HEK293 (cell line): ENCODE measurements at regions not wholly inside any gene's neighbourhood (a gene's known extent, or its start where the extent isn't known, plus 50 kb on each side); places are given as distances from the start of the nearest gene placed in this dataset.

Experiments
- CTCF ChIA-PET: fragments of 350-600 bp; formaldehyde crosslinking; extraction: SDS; loops from one replicate; lab custom pipeline; 2021; ENCODE audit warnings: antibody characterized with exemption; lab: Yijun Ruan, JAX
- POLR2A ChIA-PET: fragments of 300-600 bp; formaldehyde crosslinking; extraction: SDS; loops from one replicate; lab custom pipeline; 2020; ENCODE audit warnings: antibody characterized with exemption, inconsistent platforms; lab: Yijun Ruan, JAX
- H3K27ac ChIP-seq: fragments of 200-500 bp; sonication (Bioruptor generic); 2 replicates; pipeline ENCODE4 v1.5.1; 2014; ENCODE audit warnings: low read depth, low read length, control low read depth, inconsistent platforms; ENCODE audit errors: extremely low read depth
- H3K36me3 ChIP-seq, 2 experiments: fragments of 200-500 bp in 1 of 2; sonication (Bioruptor generic) in 1 of 2; 1 replicate in 1 of 2; 2 replicates in 1 of 2; pipeline ENCODE4 v1.5.1; 2014 to 2017; ENCODE audit warnings: inconsistent platforms in 2 of 2, low read length in 2 of 2; ENCODE audit not compliant: control insufficient read depth in 2 of 2, insufficient read depth in 1 of 2
- H3K4me1 ChIP-seq: fragments of 200-500 bp; sonication (Bioruptor generic); 2 replicates; pipeline ENCODE4 v1.5.1; 2014; ENCODE audit warnings: mild to moderate bottlenecking, low read length, inconsistent platforms; ENCODE audit not compliant: control insufficient read depth, insufficient read depth
- H3K4me3 ChIP-seq: 2 replicates; pipeline ENCODE4 v1.5.1; 2011; ENCODE audit warnings: low read depth, mild to moderate bottlenecking, control low read depth, low read length, moderate library complexity
- H3K9me3 ChIP-seq: fragments of 200-500 bp; sonication (Bioruptor generic); 2 replicates; pipeline ENCODE4 v1.5.1; 2014; ENCODE audit warnings: low read depth, low read length, inconsistent platforms; ENCODE audit not compliant: control insufficient read depth, insufficient read depth
- OVOL3 ChIP-seq: fragments of 450-650 bp; formaldehyde crosslinking; IDR thresholded peaks from 2 replicates; pipeline ENCODE4 v1.5.1; 2016; ENCODE audit warnings: missing biosample characterization, missing genetic modification characterization
- PRDM6 ChIP-seq: fragments of 450-650 bp; formaldehyde crosslinking; IDR thresholded peaks from 2 replicates; pipeline ENCODE4 v1.5.1; 2017; ENCODE audit warnings: missing biosample characterization, missing genetic modification characterization
- SCRT2 ChIP-seq: fragments of 450-650 bp; formaldehyde crosslinking; IDR thresholded peaks from 2 replicates; pipeline ENCODE4 v1.5.1; 2016; ENCODE audit warnings: missing biosample characterization, missing genetic modification characterization
- TSHZ1 ChIP-seq: fragments of 450-650 bp; formaldehyde crosslinking; IDR thresholded peaks from 2 replicates; pipeline ENCODE4 v1.5.1; 2016; ENCODE audit warnings: missing biosample characterization, missing genetic modification characterization, borderline replicate concordance
- ZBTB49 ChIP-seq: fragments of 450-650 bp; formaldehyde crosslinking; IDR thresholded peaks from 2 replicates; pipeline ENCODE4 v1.5.1; 2016; ENCODE audit warnings: missing biosample characterization, missing genetic modification characterization, low read depth
- ZNF202 ChIP-seq: fragments of 450-650 bp; formaldehyde crosslinking; IDR thresholded peaks from 2 replicates; pipeline ENCODE4 v1.5.1; 2016; ENCODE audit warnings: missing biosample characterization, missing genetic modification characterization, borderline replicate concordance
- ZNF24 ChIP-seq: fragments of 450-650 bp; formaldehyde crosslinking; IDR thresholded peaks from 2 replicates; pipeline ENCODE4 v1.5.1; 2016; ENCODE audit warnings: missing biosample characterization, missing genetic modification characterization
- ZNF529 ChIP-seq: fragments of 450-650 bp; formaldehyde crosslinking; IDR thresholded peaks from 2 replicates; pipeline ENCODE4 v1.5.1; 2017; ENCODE audit warnings: missing genetic modification characterization, missing biosample characterization; ENCODE audit not compliant: insufficient replicate concordance
- ZNF544 ChIP-seq: fragments of 450-650 bp; formaldehyde crosslinking; IDR thresholded peaks from 2 replicates; pipeline ENCODE4 v1.5.0; 2017; ENCODE audit warnings: missing biosample characterization, missing genetic modification characterization
- ZNF555 ChIP-seq: fragments of 450-650 bp; formaldehyde crosslinking; conservative IDR thresholded peaks from 2 replicates; pipeline ENCODE4 v1.5.1; 2017; ENCODE audit warnings: missing biosample characterization, mild to moderate bottlenecking, missing genetic modification characterization, inconsistent platforms
- ZNF76 ChIP-seq: fragments of 450-650 bp; formaldehyde crosslinking; IDR thresholded peaks from 2 replicates; pipeline ENCODE4; 2016; ENCODE audit warnings: low read depth, missing biosample characterization, missing genetic modification characterization, borderline replicate concordance
- ZNF768 ChIP-seq: fragments of 450-650 bp; formaldehyde crosslinking; IDR thresholded peaks from 2 replicates; pipeline ENCODE4 v1.5.1; 2018; ENCODE audit warnings: missing biosample characterization, mild to moderate bottlenecking, missing genetic modification characterization
- ZNF792 ChIP-seq: fragments of 450-650 bp; formaldehyde crosslinking; IDR thresholded peaks from 2 replicates; pipeline ENCODE4 v1.5.1; 2016; ENCODE audit warnings: missing biosample characterization, missing genetic modification characterization
- ZSCAN18 ChIP-seq: fragments of 450-650 bp; formaldehyde crosslinking; IDR thresholded peaks from 2 replicates; pipeline ENCODE4 v1.5.1; 2016; ENCODE audit warnings: missing biosample characterization, missing genetic modification characterization
- TF ChIP-seq, protein P1 (sequence below): fragments of 450-650 bp; formaldehyde crosslinking; IDR thresholded peaks from 2 replicates; pipeline ENCODE4 v1.5.1; 2016; ENCODE audit warnings: missing biosample characterization, missing genetic modification characterization
- TF ChIP-seq, protein P2 (sequence below): fragments of 450-650 bp; formaldehyde crosslinking; IDR thresholded peaks from 2 replicates; pipeline ENCODE4 v1.5.1; 2017; ENCODE audit warnings: missing biosample characterization, missing genetic modification characterization

DNA sequence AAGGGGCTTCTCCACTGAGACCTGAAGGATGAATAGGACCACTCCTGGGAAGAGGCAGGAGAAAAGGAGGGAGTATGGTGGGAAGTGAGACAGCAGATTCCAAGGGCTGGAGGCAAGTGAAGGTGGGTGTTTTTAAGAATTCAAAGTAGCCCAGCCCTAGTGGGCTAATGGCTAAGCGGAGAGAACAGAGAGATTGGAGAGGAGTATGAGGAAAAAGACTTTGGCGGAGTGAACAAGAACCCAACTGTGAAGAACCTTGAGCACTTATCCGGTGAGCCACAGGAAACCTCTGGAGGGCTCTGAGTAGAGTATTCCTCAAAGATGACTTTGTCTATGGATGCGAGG lies 142.6 kb downstream of the COPS8 start:
- H3K4me3 ChIP-seq, result no peak overlapping the region
- H3K4me1 ChIP-seq, result no peaks in the 10 kb centered on the region
- POLR2A ChIA-PET, result no interaction called here
- H3K9me3 ChIP-seq, result no peaks in the 10 kb centered on the region
- H3K36me3 ChIP-seq, result no peaks in the 10 kb centered on the region
- CTCF ChIA-PET, result no interaction called here
- H3K27ac ChIP-seq, result no peak overlapping the region
- TF ChIP-seq ZNF792 (tag by site-specific recombination) (no peak), ZNF544 (no peak), ZNF24 (tag by site-specific recombination) (no peak), ZSCAN18 (no peak), TSHZ1 (tag by site-specific recombination) (no peak), ZNF768 (no peak), PRDM6 (tag by site-specific recombination) (no peak), OVOL3 (no peak), ZNF202 (tag by site-specific recombination) (no peak), ZNF529 (tag by site-specific recombination) (no peak), SCRT2 (tag by site-specific recombination) (no peak), ZNF76 (tag by site-specific recombination) (no peak), ZNF555 (tag by site-specific recombination) (no peak), ZBTB49 (tag by site-specific recombination) (no peak)
- TF ChIP-seq, protein P1, sequence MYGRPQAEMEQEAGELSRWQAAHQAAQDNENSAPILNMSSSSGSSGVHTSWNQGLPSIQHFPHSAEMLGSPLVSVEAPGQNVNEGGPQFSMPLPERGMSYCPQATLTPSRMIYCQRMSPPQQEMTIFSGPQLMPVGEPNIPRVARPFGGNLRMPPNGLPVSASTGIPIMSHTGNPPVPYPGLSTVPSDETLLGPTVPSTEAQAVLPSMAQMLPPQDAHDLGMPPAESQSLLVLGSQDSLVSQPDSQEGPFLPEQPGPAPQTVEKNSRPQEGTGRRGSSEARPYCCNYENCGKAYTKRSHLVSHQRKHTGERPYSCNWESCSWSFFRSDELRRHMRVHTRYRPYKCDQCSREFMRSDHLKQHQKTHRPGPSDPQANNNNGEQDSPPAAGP (tag by site-specific recombination), result no peak
- TF ChIP-seq, protein P2, sequence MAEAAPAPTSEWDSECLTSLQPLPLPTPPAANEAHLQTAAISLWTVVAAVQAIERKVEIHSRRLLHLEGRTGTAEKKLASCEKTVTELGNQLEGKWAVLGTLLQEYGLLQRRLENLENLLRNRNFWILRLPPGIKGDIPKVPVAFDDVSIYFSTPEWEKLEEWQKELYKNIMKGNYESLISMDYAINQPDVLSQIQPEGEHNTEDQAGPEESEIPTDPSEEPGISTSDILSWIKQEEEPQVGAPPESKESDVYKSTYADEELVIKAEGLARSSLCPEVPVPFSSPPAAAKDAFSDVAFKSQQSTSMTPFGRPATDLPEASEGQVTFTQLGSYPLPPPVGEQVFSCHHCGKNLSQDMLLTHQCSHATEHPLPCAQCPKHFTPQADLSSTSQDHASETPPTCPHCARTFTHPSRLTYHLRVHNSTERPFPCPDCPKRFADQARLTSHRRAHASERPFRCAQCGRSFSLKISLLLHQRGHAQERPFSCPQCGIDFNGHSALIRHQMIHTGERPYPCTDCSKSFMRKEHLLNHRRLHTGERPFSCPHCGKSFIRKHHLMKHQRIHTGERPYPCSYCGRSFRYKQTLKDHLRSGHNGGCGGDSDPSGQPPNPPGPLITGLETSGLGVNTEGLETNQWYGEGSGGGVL (tag by site-specific recombination), result no peak
